IMR-90 (cell line): ENCODE measurements at regions not wholly inside any gene's neighbourhood (a gene's known extent, or its start where the extent isn't known, plus 50 kb on each side); places are given as distances from the start of the nearest gene placed in this dataset.

Source experiments
- ATAC-seq: fragments of 200-7000 bp; cut with Tn5 transposase; 2 replicates; pipeline ENCODE4 v1.9.1; 2020; ENCODE audit warnings: low read depth, mild to moderate bottlenecking, moderate library complexity
- BruUV-seq: library from RNA; stranded (reverse); fragments of 400-500 nt; replicated peaks from 2 replicates; lab custom pipeline; 2021; lab: Mats Ljungman, UMichigan
- CTCF ChIA-PET: fragments of 300-600 bp; formaldehyde crosslinking; extraction: SDS; loops from one replicate; lab custom pipeline; 2021; ENCODE audit warnings: antibody characterized with exemption; lab: Yijun Ruan, JAX
- POLR2A ChIA-PET: fragments of 300-600 bp; sonication (Branson Sonifier 250); formaldehyde crosslinking; loops from one replicate; lab custom pipeline; 2022; ENCODE audit warnings: antibody characterized with exemption; ENCODE audit not compliant: unreplicated experiment; lab: Charles Lee
- DNase-seq: peaks from one replicate; pipeline ENCODE4 v3.0.0; 2013
- H2AFZ ChIP-seq: replicated peaks from 2 replicates; pipeline ENCODE3; 2013; ENCODE audit warnings: low read length, mild to moderate bottlenecking; ENCODE audit not compliant: poor library complexity
- H2AK5ac ChIP-seq: 2 replicates; pipeline ENCODE4 v1.6.1; 2013; ENCODE audit warnings: low read depth, low read length, inconsistent platforms
- H2AK9ac ChIP-seq: replicated peaks from 2 replicates; pipeline ENCODE3; 2013; ENCODE audit warnings: mild to moderate bottlenecking, low read depth, low read length, moderate library complexity; ENCODE audit not compliant: poor library complexity
- H2BK120ac ChIP-seq: 2 replicates; pipeline ENCODE4 v1.6.1; 2013; ENCODE audit warnings: low read depth, low read length, inconsistent platforms
- H2BK15ac ChIP-seq: 3 replicates; pipeline ENCODE4 v1.6.1; 2013; ENCODE audit warnings: low read depth, low read length, inconsistent platforms
- H2BK20ac ChIP-seq: 2 replicates; pipeline ENCODE4 v1.6.1; 2013; ENCODE audit warnings: low read depth, mild to moderate bottlenecking, inconsistent platforms, low read length, moderate library complexity
- H2BK5ac ChIP-seq: 2 replicates; pipeline ENCODE4 v1.6.1; 2013; ENCODE audit warnings: mild to moderate bottlenecking, low read depth, low read length, inconsistent platforms; ENCODE audit not compliant: poor library complexity, severe bottlenecking
- H3K14ac ChIP-seq: replicated peaks from 2 replicates; pipeline ENCODE4 v1.6.1; 2013; ENCODE audit warnings: low read depth, low read length, inconsistent platforms
- H3K18ac ChIP-seq: 2 replicates; pipeline ENCODE4 v1.6.1; 2013; ENCODE audit warnings: low read depth, low read length, control low read depth
- H3K23ac ChIP-seq: 2 replicates; pipeline ENCODE4 v1.6.1; 2013; ENCODE audit warnings: low read depth, low read length, inconsistent platforms
- H3K27ac ChIP-seq: 2 replicates; pipeline ENCODE4 v1.5.1; 2013; ENCODE audit warnings: mild to moderate bottlenecking, control low read depth, low read length; ENCODE audit not compliant: insufficient read depth
- H3K27me3 ChIP-seq: 2 replicates; pipeline ENCODE4 v1.6.1; 2013; ENCODE audit warnings: low read length; ENCODE audit not compliant: control insufficient read depth, insufficient read depth
- H3K36me3 ChIP-seq: 2 replicates; pipeline ENCODE4 v1.6.1; 2013; ENCODE audit warnings: low read length, mixed read lengths; ENCODE audit not compliant: control insufficient read depth, insufficient read depth
- H3K4ac ChIP-seq: 2 replicates; pipeline ENCODE4 v1.6.1; 2013; ENCODE audit warnings: low read depth, low read length, inconsistent platforms
- H3K4me1 ChIP-seq: 2 replicates; pipeline ENCODE4 v1.6.1; 2013; ENCODE audit warnings: low read length, mixed read lengths; ENCODE audit not compliant: control insufficient read depth, insufficient read depth
- H3K4me2 ChIP-seq: 2 replicates; pipeline ENCODE4 v1.6.1; 2013; ENCODE audit warnings: low read depth, mild to moderate bottlenecking, control low read depth, low read length, moderate library complexity
- H3K4me3 ChIP-seq: 2 replicates; pipeline ENCODE4 v1.5.1; 2013; ENCODE audit warnings: low read depth, mild to moderate bottlenecking, control low read depth, low read length, moderate library complexity; ENCODE audit not compliant: insufficient read depth
- H3K56ac ChIP-seq: 2 replicates; pipeline ENCODE4 v1.6.1; 2013; ENCODE audit warnings: low read length, inconsistent platforms; ENCODE audit not compliant: insufficient read depth; ENCODE audit errors: extremely low read depth
- H3K79me1 ChIP-seq, 2 experiments: 2 replicates each; pipeline ENCODE4 v1.6.1; 2013; ENCODE audit warnings: low read length in 2 of 2, inconsistent platforms in 1 of 2, low read depth in 1 of 2
- H3K9ac ChIP-seq: 2 replicates; pipeline ENCODE4 v1.6.1; 2013; ENCODE audit warnings: low read depth, low read length, control low read depth
- H3K9me1 ChIP-seq: 2 replicates; pipeline ENCODE4 v1.6.1; 2013; ENCODE audit warnings: low read length, inconsistent platforms; ENCODE audit not compliant: insufficient read depth
- H3K9me3 ChIP-seq: 2 replicates; pipeline ENCODE4 v1.6.1; 2013; ENCODE audit warnings: low read length; ENCODE audit not compliant: control insufficient read depth, insufficient read depth
- H4K20me1 ChIP-seq: 2 replicates; pipeline ENCODE4 v1.6.1; 2013; ENCODE audit warnings: low read length, inconsistent platforms; ENCODE audit not compliant: insufficient read depth
- H4K5ac ChIP-seq: 2 replicates; pipeline ENCODE4 v1.6.1; 2013; ENCODE audit warnings: mild to moderate bottlenecking, low read depth, low read length, control low read depth
- H4K8ac ChIP-seq, 2 experiments: 2 replicates each; pipeline ENCODE4 v1.6.1; 2013; ENCODE audit warnings: low read depth in 2 of 2, low read length in 2 of 2, control low read depth in 1 of 2, inconsistent platforms in 1 of 2
- H4K91ac ChIP-seq: 2 replicates; pipeline ENCODE4 v1.6.1; 2013; ENCODE audit warnings: low read depth, low read length, inconsistent platforms; ENCODE audit not compliant: insufficient read depth
- CTCF ChIP-seq: conservative IDR thresholded peaks from 2 replicates; pipeline ENCODE4 v1.5.1; 2012; ENCODE audit warnings: mild to moderate bottlenecking, low read depth, low read length, improper control_type of control experiment
- MAFK ChIP-seq: IDR thresholded peaks from 2 replicates; pipeline ENCODE4 v1.6.1; 2012; ENCODE audit warnings: low read depth, low read length, improper control_type of control experiment
- USF2 ChIP-seq: fragments of 150-350 bp; IDR thresholded peaks from 2 replicates; pipeline ENCODE4 v1.6.1; 2017; ENCODE audit warnings: mild to moderate bottlenecking, antibody characterized with exemption, low read length, low read depth
- WGBS, 2 experiments: methylation state at CpG; one replicate each; pipeline versions ENCODE4 v1.1.5 to v1.1.7; 2013; ENCODE audit warnings: missing lambda C conversion rate in 2 of 2; ENCODE audit not compliant: insufficient read length in 1 of 2; ENCODE audit errors: extremely low coverage in 2 of 2; 5-methylcytosine and 5-hydroxymethylcytosine counted together
- dilution Hi-C: fragments of 300-500 bp; cut with HindIII; formaldehyde crosslinking; loops from one replicate; pipeline ENCODE4 v1.14.3; 2018; ENCODE audit warnings: low sequenced_read_pairs; ENCODE audit not compliant: unreplicated experiment
- in situ Hi-C: fragments of 300-500 bp; cut with MboI; formaldehyde crosslinking; loops from 3 replicates; pipeline ENCODE4 v1.14.3; 2019; ENCODE audit warnings: low sequenced_read_pairs, inconsistent platforms, mixed read lengths
- intact Hi-C: fragments of 100-400 bp; cut with micrococcal nuclease; formaldehyde crosslinking; loops from 2 replicates; pipeline ENCODE4 v1.10.0; 2022

GRCh38 chr15:81811736-81812135, 234.1 kb downstream of the MEX3B start:
- no peak overlapping the region for H3K18ac ChIP-seq
- no peaks in the 10 kb centered on the region for H3K79me1 ChIP-seq
- ChIA-PET POLR2A (no interaction called here), CTCF (no interaction called here)
- no peaks in the 10 kb centered on the region for H4K20me1 ChIP-seq
- no peak overlapping the region for H2BK20ac ChIP-seq
- ATAC-seq, result no peak
- H3K27me3 ChIP-seq, result peaks cover 8% of the 10 kb centered on the region
- no peak overlapping the region for H4K91ac ChIP-seq
- in situ Hi-C loops (no loop called here), intact Hi-C loops (no loop called here), dilution Hi-C loops (no loop called here)
- H2BK5ac ChIP-seq, result no peak overlapping the region
- H2AFZ ChIP-seq, result no peak overlapping the region
- no peak overlapping the region for H3K23ac ChIP-seq
- H3K14ac ChIP-seq, result no peak overlapping the region
- H3K9me3 ChIP-seq, result no peaks in the 10 kb centered on the region
- H3K36me3 ChIP-seq, result no peaks in the 10 kb centered on the region
- TF ChIP-seq CTCF (no peak), MAFK (no peak), USF2 (no peak)
- H3K9ac ChIP-seq, result no peak overlapping the region
- no peak overlapping the region for H4K8ac ChIP-seq
- H2AK5ac ChIP-seq, result no peak overlapping the region
- DNase-seq, result no peak
- H3K27ac ChIP-seq, result no peak overlapping the region
- H3K4ac ChIP-seq, result no peak overlapping the region
- H2BK15ac ChIP-seq, result no peak overlapping the region
- H3K4me1 ChIP-seq, result no peaks in the 10 kb centered on the region
- no peak overlapping the region for H4K5ac ChIP-seq
- H3K4me2 ChIP-seq, result no peak overlapping the region
- H3K56ac ChIP-seq, result no peak overlapping the region
- no peak overlapping the region for H3K4me3 ChIP-seq
- H3K9me1 ChIP-seq, result no peaks in the 10 kb centered on the region
- no peak overlapping the region for H2BK120ac ChIP-seq
- no TSS peak for BruUV-seq
- WGBS, 2 experiments, result 73% methylated on average over 3 of the region's 6 CpGs; no CpG with 5 or more reads in 1 of the 2 experiments
- H2AK9ac ChIP-seq, result no peak overlapping the region
